NCI-H2227 (cell line): ENCODE measurements at regions not wholly inside any gene's neighbourhood (a gene's known extent, or its start where the extent isn't known, plus 50 kb on each side); places are given as distances from the start of the nearest gene placed in this dataset.

Experiments
- DNase-seq: peaks from one replicate; lab custom pipeline; 2025; ENCODE audit not compliant: unreplicated experiment; lab: John Stamatoyannopoulos, UW

DNA sequence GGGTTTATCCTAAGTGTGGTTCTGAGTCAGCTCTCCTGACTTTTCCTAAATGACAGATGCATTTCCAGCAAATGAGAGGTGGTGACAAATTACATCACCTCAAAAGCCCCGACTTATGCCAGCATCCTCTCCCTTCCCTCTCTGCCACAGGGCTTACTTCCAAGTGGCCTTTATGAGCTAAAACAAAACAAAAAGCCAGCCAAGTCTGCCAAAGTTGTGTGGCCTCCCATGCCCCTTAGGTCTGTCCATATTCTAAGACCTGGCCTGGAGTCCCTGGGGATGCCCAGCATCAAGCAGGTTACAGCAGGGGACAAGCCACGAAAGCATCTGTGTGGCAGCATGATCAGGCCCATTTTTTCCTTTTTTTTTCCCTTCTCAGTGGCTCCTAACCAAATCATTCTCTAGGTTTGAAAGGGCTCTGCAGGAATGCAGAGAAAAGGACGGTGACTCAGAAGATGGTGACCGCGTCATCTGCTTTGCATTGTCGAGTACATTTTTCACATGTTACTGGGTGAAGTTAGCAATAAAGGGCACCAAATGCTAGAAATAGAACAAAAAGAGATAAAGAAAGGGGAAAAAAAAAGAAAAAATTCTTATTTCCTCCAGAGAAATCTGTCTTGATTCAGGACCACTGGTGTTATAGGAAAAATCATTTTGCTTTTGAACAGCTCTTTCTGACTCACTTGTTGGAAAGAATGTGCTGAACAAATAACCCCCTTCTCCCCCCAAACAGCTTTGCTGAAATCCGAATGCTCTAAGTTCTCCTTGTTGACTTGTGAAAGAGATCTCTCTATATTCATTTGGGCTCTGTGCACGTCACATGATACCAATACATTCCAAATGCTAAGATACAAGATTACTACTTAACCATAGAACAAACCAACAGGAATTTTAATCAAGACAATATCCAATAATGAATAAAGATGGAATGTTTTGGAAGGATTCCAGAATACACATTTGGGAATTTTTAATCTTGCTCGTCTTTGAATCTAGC, 178.7 kb downstream of the EN1 start:
- DNase-seq: no peak

DNA sequence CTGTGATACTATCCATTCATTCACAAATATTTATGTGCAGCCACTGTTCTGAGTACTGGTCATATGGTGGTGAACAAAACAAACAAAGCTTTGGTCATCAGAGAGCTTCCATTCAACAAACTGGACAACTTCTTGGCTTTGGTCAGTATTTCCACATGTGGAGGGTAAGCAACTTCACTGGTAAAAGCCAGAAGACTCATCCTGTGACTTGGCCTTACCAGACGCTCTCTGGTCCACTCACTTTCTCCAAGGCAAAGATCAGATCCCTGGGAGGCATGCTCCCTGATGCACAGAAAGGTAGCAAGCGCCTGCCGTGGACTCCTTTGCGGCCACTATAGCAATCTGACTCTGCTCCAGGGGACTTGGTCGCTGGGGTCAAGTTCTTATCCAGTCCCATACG, 179.5 kb downstream of the EN1 start:
- DNase-seq: no peak

DNA sequence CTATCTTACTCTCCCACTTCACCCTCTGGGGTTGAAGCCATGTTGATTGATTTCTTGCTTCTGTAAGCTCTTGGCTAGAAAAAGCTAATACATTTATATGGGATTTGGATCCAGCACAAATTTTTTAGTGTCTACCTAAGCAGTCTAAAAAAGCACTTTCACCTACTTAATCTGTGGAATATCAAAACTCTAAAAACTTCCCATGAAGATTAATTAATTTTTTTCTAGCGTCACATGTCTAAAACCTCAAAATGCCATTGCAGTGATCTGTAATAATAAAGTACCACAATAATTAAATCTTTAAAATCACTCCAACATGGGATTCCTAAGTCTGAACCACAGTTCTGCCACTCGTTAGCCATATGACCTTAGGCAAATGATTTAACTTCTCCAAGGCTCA, 180.1 kb downstream of the EN1 start:
- no peak for DNase-seq

DNA sequence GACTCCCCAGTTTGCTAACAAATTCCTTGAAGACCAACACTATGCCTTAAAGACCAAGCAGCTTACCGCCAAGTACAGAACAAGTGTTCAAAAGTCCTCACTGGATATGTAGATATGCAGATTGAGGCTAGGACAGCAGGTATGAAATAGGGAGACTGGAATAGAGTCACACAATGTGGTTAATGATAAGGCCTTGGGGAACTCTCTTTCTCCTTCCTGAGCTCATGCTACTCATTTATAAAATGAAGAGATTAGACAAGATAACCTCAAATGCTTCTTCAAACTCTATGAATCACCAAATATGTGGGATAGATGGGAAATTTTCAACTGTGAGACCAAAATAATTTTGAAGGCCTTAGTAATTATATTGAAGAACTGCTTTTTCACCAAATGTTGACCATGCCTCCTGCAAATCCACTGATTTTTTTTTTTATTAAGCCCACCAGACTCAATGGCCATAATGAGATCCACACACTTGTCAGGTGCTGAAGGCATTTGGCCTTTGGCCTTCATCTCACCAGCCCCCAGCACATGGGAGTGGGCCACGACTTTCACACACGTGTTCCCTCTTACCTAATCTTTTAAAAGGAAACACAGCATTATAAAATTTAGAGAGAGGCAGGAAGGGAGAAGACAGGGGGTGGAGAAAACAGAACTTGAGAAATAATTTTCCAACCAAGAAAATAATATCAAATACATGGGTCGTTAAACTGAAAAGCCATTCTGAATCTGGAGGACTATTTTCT, 181.5 kb downstream of the EN1 start:
- no peak for DNase-seq

DNA sequence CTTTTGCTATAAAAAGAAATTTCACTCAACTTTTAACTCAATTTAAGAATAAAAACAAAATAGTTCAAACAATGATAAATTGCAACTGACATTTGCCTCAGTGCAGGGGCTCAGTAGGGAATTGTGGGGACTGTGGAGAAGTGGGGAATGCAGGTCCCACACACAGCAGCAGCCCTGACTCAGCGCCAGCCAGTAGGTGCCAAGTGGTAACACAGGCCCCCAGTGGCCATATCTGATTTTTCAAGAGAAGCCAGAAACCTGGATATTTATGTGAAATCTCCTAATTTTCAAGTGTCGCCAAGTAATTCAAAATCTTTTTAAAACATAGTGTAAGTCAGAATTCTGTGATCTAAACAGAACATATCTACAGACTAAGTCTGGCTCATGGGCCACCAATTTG, 186.3 kb downstream of the EN1 start:
- no peak for DNase-seq

DNA sequence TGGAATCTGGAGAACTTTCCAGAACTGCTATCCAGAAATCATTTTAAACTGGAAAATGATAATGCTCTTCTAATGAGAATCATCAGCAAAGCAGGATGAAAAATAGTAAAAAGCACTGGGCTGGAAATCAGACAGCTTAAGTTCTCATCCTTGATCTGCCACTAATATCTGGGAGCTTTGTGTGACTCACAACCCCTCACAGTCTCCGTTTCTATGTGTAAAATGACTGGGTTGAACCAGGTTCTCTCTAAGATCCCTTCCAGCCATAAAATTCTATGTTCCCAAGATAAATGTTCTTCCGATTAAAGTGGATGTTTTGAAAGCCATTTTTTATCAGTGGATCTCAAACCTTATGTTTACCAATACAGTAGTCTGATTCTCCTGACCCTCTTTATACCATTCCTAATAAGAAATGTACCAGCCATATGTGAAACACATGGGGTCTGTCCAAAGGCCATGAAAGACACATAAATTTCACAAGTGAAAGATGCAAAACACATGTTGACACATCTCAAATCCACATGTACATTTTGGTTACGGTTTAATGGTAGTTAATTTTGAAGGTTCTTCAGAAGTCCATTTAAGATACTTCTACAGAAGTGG, 188.8 kb downstream of the EN1 start:
- no peak for DNase-seq

DNA sequence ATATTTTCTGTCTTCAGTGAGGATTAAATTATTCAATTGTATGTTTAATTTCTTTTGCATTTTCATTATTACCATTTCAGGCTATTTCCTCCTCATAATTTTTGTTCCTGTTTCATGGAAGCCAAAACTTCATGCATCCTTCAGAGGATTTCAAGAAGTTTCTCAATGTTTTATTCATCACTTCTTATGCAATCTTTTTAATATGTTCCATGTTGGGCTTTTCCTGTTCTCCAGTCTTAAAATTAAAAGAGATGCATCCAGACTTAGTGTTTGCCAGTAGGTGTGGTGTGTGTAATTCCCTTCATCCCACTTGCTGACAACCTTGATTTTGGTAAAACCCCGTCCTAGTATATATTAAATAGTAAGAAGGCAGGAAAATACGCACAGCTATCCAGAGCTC, 190.0 kb downstream of the EN1 start:
- DNase-seq: no peak

DNA sequence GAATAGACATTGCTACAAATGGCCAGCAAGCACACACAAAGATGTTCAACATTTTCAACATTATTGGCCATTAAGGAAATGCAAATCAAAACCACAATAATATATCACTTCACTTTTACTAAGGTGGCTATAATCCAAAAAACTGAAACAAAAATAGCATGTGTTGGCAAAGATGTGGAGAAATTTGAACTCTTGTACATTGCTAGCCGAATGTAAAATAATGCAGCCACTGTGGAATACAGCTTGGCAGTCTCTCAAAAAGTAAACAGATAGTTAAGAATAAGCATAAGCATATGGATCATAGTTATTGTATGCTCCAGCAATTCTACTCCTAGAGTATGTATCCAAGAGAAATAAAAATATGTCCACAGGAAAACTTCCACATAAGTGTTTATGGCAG, 192.5 kb downstream of the EN1 start:
- DNase-seq: no peak

DNA sequence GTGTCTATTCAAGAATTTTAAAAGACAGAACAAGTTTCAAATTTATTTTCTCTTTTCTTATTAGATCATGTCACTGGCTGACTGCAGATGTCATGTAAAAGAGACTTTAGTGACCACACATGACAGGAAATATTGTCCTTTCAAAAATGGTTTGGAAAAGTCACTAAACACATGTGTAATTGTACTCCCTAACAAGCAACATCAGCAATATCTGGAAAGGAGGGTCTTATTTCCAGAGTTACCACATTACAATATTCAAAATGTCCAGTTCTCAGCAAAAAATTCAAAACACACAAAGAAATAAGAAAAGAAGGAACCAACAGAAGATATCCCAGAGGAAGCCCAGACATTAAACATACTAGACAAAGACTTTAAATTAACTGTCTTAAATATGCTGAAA, 197.1 kb downstream of the EN1 start:
- DNase-seq: no peak

DNA sequence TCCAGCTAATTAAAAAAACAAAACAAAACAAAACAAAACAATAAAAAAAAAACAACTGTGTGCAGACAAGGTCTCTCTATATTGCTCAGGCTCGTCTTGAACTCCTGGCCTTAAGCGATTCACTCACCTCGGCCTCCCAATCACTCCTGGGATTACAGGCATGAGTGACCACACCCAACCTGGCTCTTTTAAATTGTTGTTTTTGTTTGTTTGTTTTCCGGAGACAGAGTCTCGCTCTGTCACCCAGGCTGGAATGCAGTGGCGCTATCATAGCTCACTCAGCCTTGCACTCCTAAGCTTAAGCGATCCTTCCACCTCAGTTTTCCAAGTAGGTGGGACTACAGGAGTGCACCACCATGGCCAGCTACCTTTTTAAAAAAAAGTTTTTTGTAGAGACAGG, 201.6 kb downstream of the EN1 start:
- DNase-seq: no peak

DNA sequence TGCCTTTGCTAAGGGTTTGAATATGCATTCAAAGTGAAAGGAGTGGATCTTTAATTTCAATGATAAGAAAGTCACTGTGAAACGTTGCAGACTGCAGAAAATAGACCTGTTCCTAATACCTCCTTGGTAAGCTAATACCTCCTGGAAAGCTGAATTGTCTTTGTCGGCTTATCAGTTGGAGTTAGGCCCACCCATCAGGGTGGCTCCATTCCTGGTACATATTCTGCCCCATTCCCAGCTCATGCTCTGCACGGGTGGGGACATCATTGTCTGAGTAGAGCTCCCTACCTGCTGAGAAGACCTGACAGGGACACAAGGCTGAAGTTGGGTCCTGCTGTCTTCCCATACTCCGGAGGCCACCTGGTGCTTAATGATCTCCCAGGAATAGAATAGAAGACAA, 203.3 kb downstream of the EN1 start:
- DNase-seq: no peak

DNA sequence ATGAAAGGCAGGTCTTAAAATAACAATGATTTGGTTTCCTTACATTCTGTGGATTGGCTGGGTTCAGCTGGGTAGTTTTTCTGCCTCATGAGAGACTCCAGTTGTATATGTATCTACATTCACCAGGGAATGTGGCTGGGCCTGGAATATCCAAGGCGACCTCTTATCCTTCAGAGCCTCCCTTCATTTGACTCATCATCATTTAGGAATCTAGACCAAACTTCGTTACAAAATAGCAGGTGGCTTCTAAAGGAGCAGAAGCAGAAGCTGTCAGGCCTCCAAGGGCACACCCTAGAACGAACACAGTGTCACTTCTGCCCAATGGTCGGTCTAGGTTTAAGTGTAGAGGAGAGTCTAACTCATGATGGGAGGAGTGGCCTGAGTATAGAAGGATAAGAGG, 204.2 kb downstream of the EN1 start:
- DNase-seq: no peak

DNA sequence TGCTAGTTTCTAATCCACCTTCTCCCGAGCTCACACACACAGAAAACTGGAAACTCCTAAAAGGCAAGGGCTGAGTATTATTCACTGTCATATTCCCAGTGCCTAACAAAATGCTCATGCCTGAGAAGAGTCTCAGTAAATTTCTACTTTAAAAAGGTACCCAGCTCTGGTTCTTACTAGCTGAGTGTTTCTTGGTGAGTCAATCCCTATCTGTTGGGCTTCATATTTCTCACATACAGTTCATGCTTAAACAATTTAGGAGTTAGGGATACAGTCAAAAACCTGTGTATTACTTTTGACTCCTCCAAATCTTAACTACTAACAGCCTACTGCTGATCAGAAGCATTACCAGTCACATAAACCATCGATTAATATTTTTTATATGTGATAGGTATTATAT, 204.9 kb downstream of the EN1 start:
- DNase-seq: no peak

DNA sequence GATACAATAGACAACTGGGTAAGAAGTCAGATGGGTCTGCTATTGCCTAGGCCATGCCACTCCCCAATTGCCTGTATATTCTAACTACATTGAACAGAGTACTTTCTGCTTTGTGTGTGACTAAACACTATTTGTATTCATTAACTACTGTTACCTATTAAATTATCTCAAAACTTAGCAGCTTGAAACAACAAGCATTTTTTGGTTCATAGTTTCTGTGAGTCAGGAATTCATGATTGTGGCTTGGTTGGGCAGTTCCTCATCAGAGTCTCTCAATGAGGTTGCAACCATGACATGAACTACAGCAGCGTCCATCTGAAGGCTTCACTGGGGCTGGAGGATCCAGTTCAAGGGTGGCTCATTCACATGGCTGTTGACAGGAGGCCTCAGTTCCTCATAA, 205.7 kb downstream of the EN1 start:
- DNase-seq: no peak

DNA sequence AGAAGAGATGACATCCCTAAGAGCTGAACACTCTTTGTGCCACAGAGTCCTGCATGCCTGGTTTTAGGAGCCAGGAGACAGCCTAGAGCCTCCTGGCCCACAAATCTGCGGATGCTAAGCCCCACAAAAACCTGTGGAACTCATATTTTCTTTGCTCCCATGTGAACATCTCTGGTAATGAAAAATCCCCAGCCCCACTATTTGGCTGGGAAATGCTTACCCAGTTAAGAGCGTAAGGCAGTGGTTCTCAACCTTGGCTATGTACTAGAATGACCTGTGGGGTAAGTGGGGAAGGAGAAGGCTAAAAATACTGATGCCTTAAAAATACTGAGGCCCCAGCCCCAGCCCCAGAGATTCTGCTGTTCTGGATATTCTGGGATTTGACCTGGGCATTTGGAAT, 208.1 kb downstream of the EN1 start:
- DNase-seq: no peak

DNA sequence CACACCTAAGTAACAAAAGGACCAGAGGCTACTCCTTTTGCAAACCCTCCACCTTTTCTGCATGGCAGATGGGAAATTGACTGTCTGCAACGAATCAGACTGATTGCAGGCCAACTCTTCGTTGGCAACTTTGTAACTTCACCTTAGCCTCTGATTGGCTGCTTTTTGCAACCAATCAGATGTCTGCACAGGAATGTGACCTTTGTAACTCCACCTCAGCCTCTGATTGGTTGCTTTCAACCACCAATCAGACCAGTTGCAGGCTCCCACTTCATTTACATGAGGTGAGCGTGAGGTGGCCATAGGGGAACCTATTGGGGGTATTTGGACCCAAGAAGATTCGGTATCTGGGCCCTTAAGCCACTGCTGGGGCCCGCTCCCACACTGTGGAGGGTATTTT, 209.0 kb downstream of the EN1 start:
- DNase-seq: no peak

DNA sequence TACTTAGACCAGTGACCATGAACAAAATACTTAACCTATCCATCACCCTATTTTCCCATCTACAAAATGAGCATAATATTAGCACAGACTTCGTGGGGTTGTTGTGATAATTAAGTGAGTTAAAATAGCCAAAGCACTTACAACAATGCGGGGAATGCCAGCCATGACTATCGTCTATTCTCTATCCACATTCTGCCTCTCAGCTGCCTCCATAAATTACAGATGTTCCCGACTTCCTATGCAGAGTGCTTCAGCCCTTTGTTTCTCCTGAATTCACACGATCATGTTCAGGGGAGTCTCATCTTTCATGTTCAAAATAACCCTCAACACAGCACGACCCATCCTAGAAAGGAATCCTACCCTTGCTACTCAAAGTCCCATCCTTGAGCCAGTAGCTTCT, 211.6 kb downstream of the EN1 start:
- no peak for DNase-seq

DNA sequence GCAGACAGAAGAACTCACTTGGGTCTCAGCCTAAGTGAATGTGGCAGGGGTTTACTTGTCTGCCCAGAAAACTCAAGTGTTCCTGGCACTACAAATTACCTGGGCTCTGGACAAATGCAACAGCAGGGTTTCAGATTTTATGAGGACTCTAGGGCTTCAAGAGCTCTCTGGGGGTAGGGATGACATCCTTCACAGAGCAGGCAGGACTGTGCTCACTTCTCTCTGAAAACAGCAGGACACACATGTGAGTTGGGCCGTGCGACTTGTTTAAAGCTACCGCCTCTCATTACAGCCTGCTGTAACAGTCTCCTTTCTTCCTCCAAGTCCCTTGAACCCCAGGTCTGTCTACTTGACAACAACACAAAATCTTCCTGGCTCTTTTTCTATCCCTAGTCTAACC, 212.6 kb downstream of the EN1 start:
- no peak for DNase-seq

DNA sequence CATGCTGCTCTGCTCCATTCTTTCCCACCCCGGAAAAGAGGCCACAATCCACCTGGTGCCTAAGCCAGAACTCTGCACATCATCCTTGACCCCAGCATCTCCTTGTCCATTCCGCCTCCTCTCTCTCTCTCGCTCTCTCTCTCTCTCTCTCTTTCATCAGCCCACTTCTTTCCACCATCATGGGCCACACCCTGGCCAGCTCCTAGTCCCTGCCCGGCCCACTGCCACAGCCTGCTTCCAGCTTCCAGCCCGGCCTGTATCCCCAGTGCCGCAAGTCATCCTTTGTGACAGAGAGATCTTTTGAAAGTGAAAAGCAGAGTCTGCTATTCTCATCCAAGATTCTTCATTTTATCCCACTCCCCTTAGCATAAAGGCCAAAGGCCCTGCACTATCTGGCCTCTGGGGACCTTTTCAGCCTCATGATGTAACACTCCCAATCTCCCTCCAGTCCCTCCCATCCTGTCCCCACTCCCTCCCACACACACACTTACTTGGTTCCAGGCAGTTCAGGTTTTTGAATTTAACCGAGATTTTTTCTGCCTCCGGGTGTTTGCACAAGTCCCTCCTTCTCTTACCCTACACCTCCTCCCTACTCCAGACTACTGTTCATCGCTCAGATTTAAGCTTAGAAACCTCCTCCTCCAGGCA, 214.0 kb downstream of the EN1 start:
- no peak for DNase-seq

DNA sequence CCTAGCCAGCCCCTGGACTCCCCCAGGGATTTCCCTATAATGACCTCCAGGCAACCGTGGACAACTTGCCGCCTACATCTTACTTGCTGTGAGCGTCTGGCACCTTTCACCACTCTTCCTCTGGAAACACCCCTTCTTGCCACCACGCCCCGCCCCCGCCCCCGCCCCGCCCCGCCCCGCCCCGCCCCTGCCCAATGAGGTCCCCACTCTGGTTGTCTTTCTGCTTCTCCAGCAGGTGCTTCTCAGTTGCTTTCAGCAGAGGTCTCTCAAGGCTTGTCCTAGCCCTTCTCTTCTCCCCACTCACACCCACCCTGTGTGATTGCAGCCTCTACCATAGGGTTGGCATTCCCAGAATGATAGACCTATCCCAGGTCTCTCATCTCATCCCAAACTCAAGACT, 214.5 kb downstream of the EN1 start:
- no peak for DNase-seq

DNA sequence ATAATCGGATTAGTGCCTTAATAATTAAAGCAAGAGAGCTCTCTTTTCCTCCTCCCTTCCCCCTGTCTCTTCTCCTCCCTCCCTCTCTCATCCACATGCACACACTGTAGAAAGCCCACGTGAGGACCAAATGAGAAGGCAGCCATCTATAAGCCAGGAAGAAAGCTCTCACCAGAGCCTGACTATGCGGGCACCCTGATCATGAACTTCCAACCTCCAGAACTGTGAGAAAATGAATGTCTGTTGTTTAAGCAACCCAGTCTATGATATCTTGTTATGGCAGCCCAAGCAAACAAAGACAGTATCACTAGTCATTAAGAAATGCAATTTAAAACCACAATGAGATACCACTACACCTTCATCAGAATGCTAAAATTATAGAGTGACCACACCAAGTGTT, 220.3 kb downstream of the EN1 start:
- no peak for DNase-seq

DNA sequence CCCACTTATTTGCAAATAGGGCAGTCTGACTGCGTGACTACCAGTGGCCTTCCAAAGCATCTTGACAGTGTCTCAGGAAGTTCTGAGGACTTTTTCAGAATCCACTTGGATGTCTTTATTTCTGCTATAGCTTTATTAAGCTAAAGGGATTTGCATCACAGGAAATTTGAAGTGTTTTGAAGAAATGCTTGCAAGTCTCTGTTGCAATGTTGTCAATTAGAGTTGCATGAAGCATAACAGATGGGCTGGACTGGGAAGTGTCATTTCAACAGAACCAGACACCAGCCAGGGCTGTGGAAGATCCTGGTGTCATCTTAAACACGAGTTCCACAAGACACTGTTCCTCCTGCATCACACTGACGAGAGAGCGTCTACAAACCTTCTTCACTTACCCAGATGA, 224.5 kb downstream of the EN1 start:
- DNase-seq: no peak
